ENCODE measurements at regions not wholly inside any gene's neighbourhood (a gene's known extent, or its start where the extent isn't known, plus 50 kb on each side); places are given as distances from the start of the nearest gene placed in this dataset.

DNA sequence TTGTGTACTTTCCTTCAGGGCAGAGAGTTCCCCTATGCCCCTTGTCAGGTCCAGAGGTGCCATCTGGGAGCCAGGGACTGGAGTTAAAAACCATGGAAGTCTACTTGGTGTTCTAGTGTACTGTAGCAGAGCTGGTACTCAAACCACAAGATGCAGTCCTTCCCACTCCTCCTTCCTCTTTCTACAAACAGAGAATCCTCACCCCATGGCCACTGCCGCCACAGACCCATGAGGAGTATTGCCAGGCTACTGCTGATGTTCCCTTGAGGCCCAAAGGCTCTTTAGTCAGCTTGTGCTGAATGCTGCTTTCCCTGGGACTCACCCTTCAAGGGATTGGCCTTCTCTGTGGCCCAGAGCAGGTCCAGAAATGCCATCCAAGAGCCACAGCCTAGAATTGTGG lies 229.2 kb upstream of the ZPLD1 start:
- TF ChIP-seq POLR2A (IDR thresholded peaks at IDR 0.05; ENCODE audit: low read length) (no peak), GATA1 (IDR thresholded peaks at IDR 0.05; ENCODE audit: low read depth, low read length) (no peak)

All from erythroblast (primary cell).